ENCODE measurements at regions not wholly inside any gene's neighbourhood (a gene's known extent, or its start where the extent isn't known, plus 50 kb on each side); places are given as distances from the start of the nearest gene placed in this dataset.

DNA sequence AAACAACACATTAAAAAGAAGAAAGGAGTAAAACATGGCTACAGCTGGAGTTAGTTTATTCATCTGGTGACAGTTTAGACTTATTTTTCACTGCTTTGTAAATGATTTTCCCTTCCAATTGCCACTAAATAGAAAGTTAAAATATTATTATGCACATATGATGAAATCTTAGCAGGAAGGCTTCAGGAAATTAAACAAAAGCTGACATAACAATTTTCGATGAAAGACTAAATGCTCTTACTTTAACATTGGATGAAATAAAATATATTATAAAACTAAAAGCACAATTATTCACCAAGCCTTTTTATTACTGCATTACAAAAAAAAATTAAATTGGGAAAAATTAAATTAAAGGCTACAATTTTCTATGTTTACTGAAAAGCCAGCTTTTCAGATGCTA is 158.0 kb downstream of the MMUT start:
- TF ChIP-seq, protein P1, sequence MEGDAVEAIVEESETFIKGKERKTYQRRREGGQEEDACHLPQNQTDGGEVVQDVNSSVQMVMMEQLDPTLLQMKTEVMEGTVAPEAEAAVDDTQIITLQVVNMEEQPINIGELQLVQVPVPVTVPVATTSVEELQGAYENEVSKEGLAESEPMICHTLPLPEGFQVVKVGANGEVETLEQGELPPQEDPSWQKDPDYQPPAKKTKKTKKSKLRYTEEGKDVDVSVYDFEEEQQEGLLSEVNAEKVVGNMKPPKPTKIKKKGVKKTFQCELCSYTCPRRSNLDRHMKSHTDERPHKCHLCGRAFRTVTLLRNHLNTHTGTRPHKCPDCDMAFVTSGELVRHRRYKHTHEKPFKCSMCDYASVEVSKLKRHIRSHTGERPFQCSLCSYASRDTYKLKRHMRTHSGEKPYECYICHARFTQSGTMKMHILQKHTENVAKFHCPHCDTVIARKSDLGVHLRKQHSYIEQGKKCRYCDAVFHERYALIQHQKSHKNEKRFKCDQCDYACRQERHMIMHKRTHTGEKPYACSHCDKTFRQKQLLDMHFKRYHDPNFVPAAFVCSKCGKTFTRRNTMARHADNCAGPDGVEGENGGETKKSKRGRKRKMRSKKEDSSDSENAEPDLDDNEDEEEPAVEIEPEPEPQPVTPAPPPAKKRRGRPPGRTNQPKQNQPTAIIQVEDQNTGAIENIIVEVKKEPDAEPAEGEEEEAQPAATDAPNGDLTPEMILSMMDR (IDR thresholded peaks at IDR 0.05; ENCODE audit: low read length): no peak
- no peak for TF ChIP-seq EZH2 (IDR thresholded peaks at IDR 0.05; ENCODE audit: borderline replicate concordance, low read length)

Data from OCI-LY1 (cell line).